Mucosa of stomach (tissue), 1 donor: ENCODE measurements at regions not wholly inside any gene's neighbourhood (a gene's known extent, or its start where the extent isn't known, plus 50 kb on each side); places are given as distances from the start of the nearest gene placed in this dataset.
"Not testable (repeated sequence)": the region's sequence is repeated elsewhere in the genome, so short reads cannot be mapped to it uniquely, and the experiment has no call there.

ENCODE experiments used
- H3K27me3 ChIP-seq: one replicate; pipeline ENCODE4 v1.7.0; 2013; ENCODE audit warnings: mild to moderate bottlenecking, low read length; ENCODE audit not compliant: control insufficient read depth, insufficient read depth
- H3K36me3 ChIP-seq: one replicate; pipeline ENCODE4 v1.7.0; 2013; ENCODE audit warnings: low read length; ENCODE audit not compliant: control insufficient read depth, insufficient read depth
- H3K4me1 ChIP-seq: one replicate; pipeline ENCODE4 v1.7.0; 2013; ENCODE audit warnings: mild to moderate bottlenecking, low read length; ENCODE audit not compliant: control insufficient read depth, insufficient read depth
- H3K4me3 ChIP-seq: one replicate; pipeline ENCODE4 v1.7.0; 2013; ENCODE audit warnings: low read length
- H3K9ac ChIP-seq: one replicate; pipeline ENCODE4 v1.7.0; 2013; ENCODE audit warnings: mild to moderate bottlenecking, low read length, moderate library complexity
- H3K9me3 ChIP-seq: one replicate; pipeline ENCODE4 v1.7.0; 2013; ENCODE audit warnings: mild to moderate bottlenecking, low read length, moderate library complexity; ENCODE audit not compliant: control insufficient read depth
- donor health status: Pancreatic carcinoma.

DNA sequence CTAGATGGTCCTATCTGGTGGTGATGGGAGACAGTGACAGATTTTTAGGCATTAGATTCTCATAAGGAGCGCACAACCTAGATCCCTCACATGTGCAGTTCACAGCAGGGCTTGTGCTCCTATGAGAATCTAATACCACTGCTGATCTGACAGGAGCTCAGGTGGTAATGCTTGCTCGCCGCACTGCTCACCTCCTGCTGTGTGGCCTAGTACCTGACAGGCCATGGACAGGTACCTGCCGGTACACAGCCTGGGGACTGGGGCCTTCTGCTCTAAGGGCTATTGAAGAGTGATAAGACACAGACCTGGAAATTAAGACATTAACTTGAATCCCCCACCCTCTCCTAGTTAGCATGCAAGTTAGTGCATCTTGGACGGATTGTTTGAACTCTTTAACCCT lies 64.4 kb downstream of the KLRB1 start:
- not testable (repeated sequence) for H3K36me3 ChIP-seq, H3K27me3 ChIP-seq, H3K9me3 ChIP-seq, H3K4me1 ChIP-seq, H3K4me3 ChIP-seq, H3K9ac ChIP-seq

DNA sequence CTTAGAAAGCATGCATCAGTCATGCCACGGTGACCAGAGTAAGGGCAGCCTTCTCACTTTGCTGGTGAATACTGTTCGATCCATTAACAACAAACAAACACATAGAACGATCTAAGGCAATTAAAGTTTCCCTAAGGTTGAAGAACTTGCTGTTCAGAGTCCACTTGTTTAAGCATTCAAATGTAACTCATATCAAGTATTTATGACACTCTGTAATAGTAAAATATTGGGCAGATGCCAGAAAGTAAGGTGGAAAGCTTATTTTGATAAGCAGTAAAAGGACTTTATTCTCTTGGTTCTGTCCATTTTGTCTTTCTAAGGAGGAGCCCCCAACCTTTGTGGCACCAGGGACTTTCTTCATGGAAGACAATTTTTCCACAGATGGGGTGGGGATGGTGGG lies 64.9 kb downstream of the KLRB1 start:
- not testable (repeated sequence) for H3K27me3 ChIP-seq

DNA sequence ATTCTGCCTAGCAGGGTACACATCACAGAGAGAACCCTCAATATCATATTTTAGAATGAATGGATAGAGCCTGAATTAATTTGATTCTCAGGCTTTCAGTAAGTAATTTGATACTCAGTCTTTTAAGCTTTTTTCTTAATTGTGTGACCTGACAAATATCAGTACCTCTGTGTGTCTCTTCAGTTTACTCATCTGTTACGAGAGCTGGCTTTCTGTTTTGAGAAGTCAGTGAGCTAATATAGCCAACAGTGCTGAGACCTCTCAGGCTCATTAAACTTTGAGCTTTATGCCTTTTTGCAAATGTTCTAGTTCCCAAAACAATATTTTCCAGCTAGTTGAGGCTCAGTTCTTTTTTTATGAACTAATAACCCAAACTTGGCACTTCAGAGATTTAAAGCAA lies 91.8 kb downstream of the KLRB1 start:
- H3K9ac ChIP-seq, H3K4me1 ChIP-seq, H3K4me3 ChIP-seq, H3K9me3 ChIP-seq, H3K36me3 ChIP-seq, H3K27me3 ChIP-seq: not testable (repeated sequence)

More for the DNA sequence above, 64.9 kb downstream of the KLRB1 start:
- not testable (repeated sequence) for H3K9ac ChIP-seq, H3K36me3 ChIP-seq, H3K9me3 ChIP-seq, H3K4me3 ChIP-seq, H3K4me1 ChIP-seq

- not testable (repeated sequence) for H3K9me3 ChIP-seq, H3K4me1 ChIP-seq
Measured at GRCh38 chr12:9512695-9513094, 95.0 kb downstream of the KLRB1 start.

DNA sequence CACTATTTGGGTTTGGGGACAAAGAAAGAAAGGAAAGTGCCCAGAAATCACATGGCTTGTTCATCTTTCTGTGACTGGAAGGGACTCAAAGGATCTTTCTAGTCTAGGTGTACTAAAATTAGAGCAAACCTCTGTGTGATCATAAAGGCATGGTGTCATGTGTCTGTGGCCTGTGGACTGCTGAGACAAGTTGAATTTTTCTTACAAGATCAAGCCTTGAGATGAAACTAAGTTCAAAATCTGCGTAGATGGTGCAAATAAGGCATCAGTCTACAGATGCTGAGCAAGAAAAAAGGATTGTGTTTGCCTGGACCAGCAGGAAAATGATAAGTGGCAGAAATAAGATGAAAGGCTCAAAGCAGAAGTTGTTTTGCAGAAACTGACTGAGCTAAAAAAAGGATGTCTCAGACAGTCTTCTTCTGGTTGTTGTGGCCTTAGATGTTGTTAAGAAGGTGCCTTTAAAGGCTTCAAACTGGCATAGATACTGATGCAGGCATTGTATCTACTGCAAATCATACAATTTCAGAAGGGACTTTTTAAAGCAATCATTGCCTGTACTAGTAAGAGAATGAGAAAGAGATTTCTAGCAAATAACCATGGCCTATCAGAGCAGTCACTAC lies 97.2 kb downstream of the KLRB1 start:
- H3K9ac ChIP-seq, result not testable (repeated sequence)

More at GRCh38 chr12:9512695-9513094, 95.0 kb downstream of the KLRB1 start:
- H3K27me3 ChIP-seq, H3K9ac ChIP-seq, H3K36me3 ChIP-seq, H3K4me3 ChIP-seq: not testable (repeated sequence)

DNA sequence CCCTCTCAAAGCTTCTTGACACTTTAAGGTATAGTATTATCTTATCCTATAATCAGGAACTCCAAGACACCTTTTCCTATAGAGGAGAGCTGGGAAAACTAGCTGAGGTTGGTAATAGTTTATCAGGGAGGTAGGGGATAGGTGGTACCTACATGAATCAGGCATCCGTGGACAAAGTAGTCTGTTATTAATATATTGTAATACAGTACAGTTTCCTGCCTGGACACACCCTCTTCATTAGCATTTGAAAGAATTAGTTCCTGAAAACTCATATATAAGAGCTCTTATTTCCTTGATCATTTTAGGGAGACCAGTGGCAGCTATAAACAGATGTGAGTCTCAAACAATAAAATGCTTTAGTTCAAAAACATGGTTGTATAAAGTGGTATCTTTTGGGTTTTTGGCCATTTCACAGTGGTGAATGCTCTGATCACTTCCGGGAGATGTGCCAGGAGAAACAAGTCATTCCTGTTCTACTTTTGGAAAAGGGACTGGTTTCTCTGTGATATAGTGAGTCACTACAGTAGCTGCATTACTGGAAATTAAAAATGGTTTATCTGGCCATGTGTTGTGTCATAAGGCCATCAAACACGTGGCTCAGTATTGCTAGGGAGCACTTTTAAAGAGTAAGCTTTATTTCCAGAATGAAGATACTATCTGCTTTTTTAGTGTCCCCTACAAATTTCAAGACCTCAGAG lies 98.1 kb downstream of the KLRB1 start:
- Histone ChIP-seq H3K9me3 (no peaks in the 10 kb centered on the region), H3K4me3 (no peak overlapping the region), H3K27me3 (no peaks in the 10 kb centered on the region), H3K4me1 (no peaks in the 10 kb centered on the region), H3K9ac (no peak overlapping the region), H3K36me3 (no peaks in the 10 kb centered on the region)

More for the DNA sequence above, 97.2 kb downstream of the KLRB1 start:
- H3K4me3 ChIP-seq, H3K36me3 ChIP-seq, H3K27me3 ChIP-seq, H3K4me1 ChIP-seq, H3K9me3 ChIP-seq: not testable (repeated sequence)

- no peaks in the 10 kb centered on the region for H3K27me3 ChIP-seq
- no peak overlapping the region for H3K4me3 ChIP-seq
- no peaks in the 10 kb centered on the region for H3K9me3 ChIP-seq
- H3K4me1 ChIP-seq, result no peaks in the 10 kb centered on the region
- H3K9ac ChIP-seq, result no peak overlapping the region
- H3K36me3 ChIP-seq, result no peaks in the 10 kb centered on the region
Measured at GRCh38 chr12:9506746-9507145, 101.0 kb downstream of the KLRB1 start.

DNA sequence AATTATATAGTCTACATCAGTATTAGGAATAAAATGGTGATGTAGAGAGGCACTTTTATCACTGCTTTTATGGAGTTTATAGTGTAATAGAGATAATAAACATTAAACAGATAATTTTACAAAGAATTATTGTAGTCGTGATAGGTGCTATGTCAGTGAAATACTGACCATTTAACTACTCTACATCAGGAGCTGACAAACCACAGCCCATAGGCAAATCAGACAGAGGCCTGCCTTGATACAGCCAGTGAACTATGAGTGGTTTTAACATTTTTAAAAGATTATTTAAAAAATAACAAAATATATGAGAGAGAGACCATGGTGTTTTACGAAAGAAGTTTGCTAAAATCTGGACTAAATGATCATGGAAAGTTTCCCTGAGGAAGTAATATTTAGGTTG lies 104.3 kb downstream of the KLRB1 start:
- H3K9ac ChIP-seq, H3K9me3 ChIP-seq, H3K27me3 ChIP-seq, H3K4me3 ChIP-seq, H3K4me1 ChIP-seq, H3K36me3 ChIP-seq: not testable (repeated sequence)

- H3K36me3 ChIP-seq, H3K9me3 ChIP-seq, H3K27me3 ChIP-seq, H3K4me1 ChIP-seq, H3K4me3 ChIP-seq, H3K9ac ChIP-seq: not testable (repeated sequence)
Measured at GRCh38 chr12:9502845-9503244, 104.9 kb downstream of the KLRB1 start.

DNA sequence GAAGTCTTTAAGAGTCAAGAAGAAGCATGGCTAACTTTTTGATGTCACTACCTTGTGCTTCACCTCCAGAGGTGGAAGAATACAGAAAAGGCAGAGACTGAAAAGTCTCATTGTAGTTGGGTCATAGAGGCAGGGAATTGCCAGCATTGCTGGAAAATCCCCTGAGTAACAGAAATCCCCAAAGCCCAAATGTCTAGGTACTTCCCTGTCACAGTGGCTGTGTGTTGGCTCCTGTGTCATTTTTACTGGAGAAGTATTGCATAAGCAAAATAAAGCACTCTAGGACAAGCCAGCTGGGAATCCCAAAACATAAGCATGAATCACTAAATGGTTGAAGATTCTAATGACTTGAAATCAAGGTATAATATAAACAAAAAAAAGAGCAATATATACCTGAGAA lies 114.4 kb downstream of the KLRB1 start:
- not testable (repeated sequence) for H3K27me3 ChIP-seq, H3K9ac ChIP-seq, H3K9me3 ChIP-seq, H3K4me3 ChIP-seq, H3K36me3 ChIP-seq, H3K4me1 ChIP-seq

DNA sequence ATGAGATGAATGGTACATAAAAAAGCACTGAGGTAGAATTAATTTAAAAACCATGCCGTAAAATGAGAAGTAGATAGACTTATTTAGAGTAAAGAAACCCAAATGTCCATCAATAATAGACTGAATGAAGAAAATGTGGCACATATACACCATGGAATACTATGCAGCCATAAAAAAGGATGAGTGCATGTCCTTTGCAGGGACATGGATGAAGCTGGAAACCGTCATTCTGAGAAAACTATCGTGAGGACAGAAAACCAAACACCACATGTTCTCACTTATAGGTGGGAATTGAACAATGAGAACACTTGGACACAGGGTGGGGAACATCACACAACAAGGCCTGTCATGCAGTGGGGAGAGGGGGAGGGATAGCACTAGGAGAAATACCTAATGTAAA lies 126.4 kb downstream of the KLRB1 start:
- not testable (repeated sequence) for H3K4me3 ChIP-seq, H3K27me3 ChIP-seq, H3K4me1 ChIP-seq, H3K36me3 ChIP-seq, H3K9ac ChIP-seq, H3K9me3 ChIP-seq

GRCh38 chr12:9474197-9474596 lies 133.5 kb downstream of the KLRB1 start:
- H3K9me3 ChIP-seq, H3K9ac ChIP-seq, H3K36me3 ChIP-seq, H3K4me3 ChIP-seq, H3K4me1 ChIP-seq, H3K27me3 ChIP-seq: not testable (repeated sequence)

GRCh38 chr12:9473638-9474037 lies 134.1 kb downstream of the KLRB1 start:
- not testable (repeated sequence) for H3K9ac ChIP-seq, H3K4me1 ChIP-seq, H3K9me3 ChIP-seq, H3K27me3 ChIP-seq, H3K36me3 ChIP-seq, H3K4me3 ChIP-seq
